ENCODE measurements at regions not wholly inside any gene's neighbourhood (a gene's known extent, or its start where the extent isn't known, plus 50 kb on each side); places are given as distances from the start of the nearest gene placed in this dataset.
"Not testable (repeated sequence)": the region's sequence is repeated elsewhere in the genome, so short reads cannot be mapped to it uniquely, and the experiment has no call there.

- DNase-seq (ENCODE audit: extremely low read depth in 1 of 2, low read depth in 1 of 2): no peak
These were observed 93.1 kb upstream of the BCAR3 start for GRCh38 chr1:93774707-93775106.

GRCh38 chr1:93773049-93773838 lies 91.6 kb upstream of the BCAR3 start:
- DNase-seq (ENCODE audit: extremely low read depth in 1 of 2, low read depth in 1 of 2): no peak

GRCh38 chr1:93771843-93772242 lies 90.2 kb upstream of the BCAR3 start:
- DNase-seq (ENCODE audit: extremely low read depth in 1 of 2, low read depth in 1 of 2): no peak

- no peak for DNase-seq (ENCODE audit: extremely low read depth in 1 of 2, low read depth in 1 of 2)
These were observed 89.0 kb upstream of the BCAR3 start for GRCh38 chr1:93770640-93771039.

- no peak for DNase-seq (ENCODE audit: extremely low read depth in 1 of 2, low read depth in 1 of 2)
These were observed 88.1 kb upstream of the BCAR3 start for GRCh38 chr1:93769777-93770176.

GRCh38 chr1:93768380-93768863 lies 86.8 kb upstream of the BCAR3 start:
- DNase-seq (ENCODE audit: extremely low read depth in 1 of 2, low read depth in 1 of 2): no peak

GRCh38 chr1:93766451-93766850 lies 84.8 kb upstream of the BCAR3 start:
- DNase-seq (ENCODE audit: extremely low read depth in 1 of 2, low read depth in 1 of 2): no peak

GRCh38 chr1:93765099-93765498 lies 83.5 kb upstream of the BCAR3 start:
- DNase-seq (ENCODE audit: extremely low read depth in 1 of 2, low read depth in 1 of 2): no peak

GRCh38 chr1:93764366-93764750 lies 82.7 kb upstream of the BCAR3 start:
- no peak for DNase-seq (ENCODE audit: extremely low read depth in 1 of 2, low read depth in 1 of 2)

GRCh38 chr1:93763704-93764365 lies 82.2 kb upstream of the BCAR3 start:
- DNase-seq (ENCODE audit: extremely low read depth in 1 of 2, low read depth in 1 of 2): no peak

- DNase-seq (ENCODE audit: extremely low read depth in 1 of 2, low read depth in 1 of 2): peak in 1 of 2 donors; percentile 32
These were observed 77.3 kb upstream of the BCAR3 start for GRCh38 chr1:93758842-93759515.

- DNase-seq (ENCODE audit: extremely low read depth in 1 of 2, low read depth in 1 of 2): no peak
These were observed 75.8 kb upstream of the BCAR3 start for GRCh38 chr1:93757256-93758036.

- DNase-seq (ENCODE audit: extremely low read depth in 1 of 2, low read depth in 1 of 2): no peak
These were observed 75.0 kb upstream of the BCAR3 start for GRCh38 chr1:93756657-93757056.

- DNase-seq (ENCODE audit: extremely low read depth in 1 of 2, low read depth in 1 of 2): not testable (repeated sequence)
These were observed 73.6 kb upstream of the BCAR3 start for GRCh38 chr1:93755251-93755715.

GRCh38 chr1:93753791-93754763 lies 72.4 kb upstream of the BCAR3 start:
- DNase-seq (ENCODE audit: extremely low read depth in 1 of 2, low read depth in 1 of 2): no peak

- DNase-seq (ENCODE audit: extremely low read depth in 1 of 2, low read depth in 1 of 2): no peak
These were observed 70.0 kb upstream of the BCAR3 start for GRCh38 chr1:93751377-93752250.

- no peak for DNase-seq (ENCODE audit: extremely low read depth in 1 of 2, low read depth in 1 of 2)
These were observed 69.3 kb upstream of the BCAR3 start for GRCh38 chr1:93750955-93751354.

- no peak for DNase-seq (ENCODE audit: extremely low read depth in 1 of 2, low read depth in 1 of 2)
These were observed 68.3 kb upstream of the BCAR3 start for GRCh38 chr1:93749894-93750301.

GRCh38 chr1:93749487-93749886 lies 67.8 kb upstream of the BCAR3 start:
- DNase-seq (ENCODE audit: extremely low read depth in 1 of 2, low read depth in 1 of 2): no peak
